Heart right ventricle (tissue), 16 donors: ENCODE measurements at regions not wholly inside any gene's neighbourhood (a gene's known extent, or its start where the extent isn't known, plus 50 kb on each side); places are given as distances from the start of the nearest gene placed in this dataset.

Experiments used
- ATAC-seq, 8 donors: fragments of 200-7000 bp; cut with Tn5 transposase; one replicate each; pipeline ENCODE4 v1.9.1; 2020; ENCODE audit warnings: mild to moderate bottlenecking in 8 of 8, moderate library complexity in 8 of 8, moderate number of reproducible peaks in 1 of 8
- DNase-seq, 2 donors: peaks; one replicate each; pipeline ENCODE4 v3.0.0-alpha.2; 2020
- H3K27ac ChIP-seq, 10 donors: fragments of 200-600 bp; sonication (generic) in 2 of 10; one replicate each; pipeline versions ENCODE4 v1.5.0 to v1.8.0; 2020 to 2022; ENCODE audit warnings: mild to moderate bottlenecking in 3 of 10
- H3K27me3 ChIP-seq, 7 donors: fragments of 200-600 bp; one replicate each; pipeline ENCODE4 v1.8.0; 2021 to 2022; ENCODE audit warnings: mild to moderate bottlenecking in 2 of 7
- H3K36me3 ChIP-seq, 9 donors: fragments of 200-600 bp; sonication (generic) in 1 of 9; one replicate each; pipeline versions ENCODE4 v1.5.0 to v1.8.0; 2020 to 2022; ENCODE audit warnings: mild to moderate bottlenecking in 2 of 9
- H3K4me1 ChIP-seq, 9 donors: fragments of 200-600 bp; sonication (generic) in 1 of 9; one replicate each; pipeline versions ENCODE4 v1.5.0 to v1.8.0; 2020 to 2022; ENCODE audit warnings: mild to moderate bottlenecking in 4 of 9
- H3K4me3 ChIP-seq, 10 donors: fragments of 200-600 bp; sonication (generic) in 2 of 10; one replicate each; pipeline versions ENCODE4 v1.5.0 to v1.8.0; 2020 to 2022; ENCODE audit warnings: mild to moderate bottlenecking in 7 of 10, moderate library complexity in 2 of 10
- H3K9me3 ChIP-seq, 11 donors: fragments of 200-600 bp in 10 of 11; sonication (generic) in 2 of 11; one replicate each; pipeline versions ENCODE4 v1.5.0 to v1.8.0; 2013 to 2022; ENCODE audit warnings: mild to moderate bottlenecking in 2 of 11, control low read depth in 1 of 11, moderate library complexity in 1 of 11
- CTCF ChIP-seq, 9 donors: fragments of 200-600 bp; sonication (generic) in 2 of 9; IDR thresholded peaks; one replicate each; pipeline versions ENCODE4 v1.5.0 to v1.8.0; 2021 to 2022; ENCODE audit warnings: antibody characterized with exemption in 9 of 9, mild to moderate bottlenecking in 5 of 9, moderate library complexity in 1 of 9
- WGBS, 2 donors: extraction: QIAGEN DNeasy Blood & Tissue Kit; methylation state at CpG; one replicate each; pipeline ENCODE4 v1.1.7; 2013; ENCODE audit warnings: inconsistent platforms in 1 of 2; 5-methylcytosine and 5-hydroxymethylcytosine counted together
- intact Hi-C, 10 donors: fragments of 100-400 bp; cut with DNase I; formaldehyde crosslinking; loops; one replicate each; pipeline versions ENCODE4 v1.11.1 to v1.14.2; 2022
- donor health status: Arrhythmogenic right ventricular cardiomyopathy.
- donor health status: ischemic (EF 13 %, LVEDD 7.1; RV severe dilation, severe dysfunction).
- donor health status: healthy with polysubstance abuse.
- donor health status: DM: no; HTN: yes; CAD: no.
- donor health status: DM: no; HTN: no; CAD: no.
- donor health status: ischemic (EF 25% LVEDD 6.9; RV normal size, moderate dysfunction).
- donor health status: ischemic (EF 25% LVEDD 5.7; RV mildly dilated, moderate dysfunction).
- donor health status: healthy.
- donor health status: DM: yes; HTN: yes; CAD: no.
- donor health status: Ischemic cardiomyopathy.
- donor health status: ischemic (EF 35%, LVEDD 5.7; RV mildly dilated, moderate dysfunction).
- donor health status: nonischemic (EF 11% LVEDD 7.7; RV severe dilation, severe dysfunction).
- donor health status: DM: yes; HTN: yes; CAD: no.
- donor health status: PGD.
- donor health status: ischemic (EF 29% LVEDD 5.4; RV normal size, mild dysfunction).
- donor health status: nonischemic (EF 23%, LVEDD 6.1; RV moderate dilation, normal function).

- 68 to 75% methylated on average over 1 of the region's 1 CpG for WGBS, 2 donors
- Histone ChIP-seq H3K27me3 (no peaks in the 10 kb centered on the region), H3K4me1 (no peaks in the 10 kb centered on the region), H3K27ac (no peak overlapping the region), H3K9me3 (no peaks in the 10 kb centered on the region), H3K36me3 (no peaks in the 10 kb centered on the region), H3K4me3 (no peak overlapping the region)
- no peak for TF ChIP-seq CTCF (IDR thresholded peaks at IDR 0.05)
- intact Hi-C loops, result no loop called here
- DNase-seq (no peak), ATAC-seq (no peak)
These were observed 562.6 kb downstream of the ANXA1 start for GRCh38 chr9:73714294-73714693.

- Histone ChIP-seq H3K27me3 (no peaks in the 10 kb centered on the region), H3K9me3 (no peaks in the 10 kb centered on the region), H3K4me3 (no peak overlapping the region), H3K36me3 (no peaks in the 10 kb centered on the region), H3K27ac (no peak overlapping the region), H3K4me1 (no peaks in the 10 kb centered on the region)
- WGBS, 2 donors, result 85 to 87% methylated on average over 3 of the region's 3 CpGs
- no peak for TF ChIP-seq CTCF (IDR thresholded peaks at IDR 0.05)
- DNase-seq (no peak), ATAC-seq (no peak)
- intact Hi-C loops, result no loop called here
These were observed 563.9 kb downstream of the ANXA1 start for GRCh38 chr9:73715591-73715990.

- intact Hi-C loops, result no loop called here
- 62 to 68% methylated on average over 1 of the region's 1 CpG for WGBS, 2 donors
- no peaks in the 10 kb centered on the region for H3K27me3 ChIP-seq
- DNase-seq (no peak), ATAC-seq (no peak)
- no peaks in the 10 kb centered on the region for H3K9me3 ChIP-seq
- no peak overlapping the region for H3K4me3 ChIP-seq
- no peak overlapping the region for H3K27ac ChIP-seq
- H3K4me1 ChIP-seq, result no peaks in the 10 kb centered on the region
- no peak for TF ChIP-seq CTCF (IDR thresholded peaks at IDR 0.05)
- no peaks in the 10 kb centered on the region for H3K36me3 ChIP-seq
These were observed 568.0 kb downstream of the ANXA1 start for GRCh38 chr9:73719660-73720059.

- no peak overlapping the region for H3K27ac ChIP-seq
- 68 to 72% methylated on average over 4 of the region's 4 CpGs for WGBS, 2 donors
- DNase-seq, result no peak
- H3K4me3 ChIP-seq, result no peak overlapping the region
- no peak for TF ChIP-seq CTCF (IDR thresholded peaks at IDR 0.05)
- no peaks in the 10 kb centered on the region for H3K36me3 ChIP-seq
- H3K27me3 ChIP-seq, result no peaks in the 10 kb centered on the region
- H3K9me3 ChIP-seq, result no peaks in the 10 kb centered on the region
- intact Hi-C loops, result no loop called here
- no peaks in the 10 kb centered on the region for H3K4me1 ChIP-seq
- no peak for ATAC-seq
These were observed 568.9 kb downstream of the ANXA1 start for GRCh38 chr9:73720601-73721000.

GRCh38 chr9:73736270-73736669, 584.6 kb downstream of the ANXA1 start:
- no peak for ATAC-seq
- 63 to 69% methylated on average over 2 of the region's 2 CpGs for WGBS, 2 donors
- no peaks in the 10 kb centered on the region for H3K36me3 ChIP-seq

More at GRCh38 chr9:73736270-73736669, 584.6 kb downstream of the ANXA1 start:
- Histone ChIP-seq H3K27me3 (no peaks in the 10 kb centered on the region), H3K4me3 (no peak overlapping the region), H3K4me1 (no peaks in the 10 kb centered on the region), H3K27ac (no peak overlapping the region), H3K9me3 (no peaks in the 10 kb centered on the region)
- no peak for DNase-seq
- intact Hi-C loops, result no loop called here
- no peak for TF ChIP-seq CTCF (IDR thresholded peaks at IDR 0.05)
